Skin epidermis (tissue), 12 donors: ENCODE measurements at regions not wholly inside any gene's neighbourhood (a gene's known extent, or its start where the extent isn't known, plus 50 kb on each side); places are given as distances from the start of the nearest gene placed in this dataset.
A peak's percentile ranks its signal among the peaks of the same experiment; 100 is the strongest.
"Not testable (repeated sequence)": the region's sequence is repeated elsewhere in the genome, so short reads cannot be mapped to it uniquely, and the experiment has no call there.

ENCODE experiments used
- H3K27ac ChIP-seq, 21 experiments: fragments of 200-600 bp; sonication (generic) in 11 of 21; one replicate each; pipeline ENCODE4 v1.5.0; 2020; ENCODE audit warnings: mild to moderate bottlenecking in 3 of 21, inconsistent platforms in 2 of 21, moderate library complexity in 2 of 21
- H3K4me3 ChIP-seq, 7 experiments: fragments of 200-600 bp; sonication (generic) in 2 of 7; one replicate each; pipeline ENCODE4 v1.5.0; 2020; ENCODE audit warnings: inconsistent platforms in 2 of 7, mild to moderate bottlenecking in 2 of 7, moderate library complexity in 1 of 7

- not testable (repeated sequence) for H3K27ac ChIP-seq, H3K4me3 ChIP-seq
Observed at GRCh38 chr7:73244782-73245311, 63.8 kb downstream of the NSUN5 start.

GRCh38 chr7:73234994-73235717 is 73.5 kb downstream of the NSUN5 start:
- H3K4me3 ChIP-seq = peak overlapping the region in 5 of 7 experiments; percentile 21 to 41 (median 28)

GRCh38 chr7:73225745-73226144 is 82.9 kb downstream of the NSUN5 start:
- H3K4me3 ChIP-seq, H3K27ac ChIP-seq: not testable (repeated sequence)

More at GRCh38 chr7:73234994-73235717, 73.5 kb downstream of the NSUN5 start:
- H3K27ac ChIP-seq = peak overlapping the region in 1 of 21 experiments; percentile 37

GRCh38 chr7:73221724-73222123 is 86.9 kb downstream of the NSUN5 start:
- not testable (repeated sequence) for H3K27ac ChIP-seq, H3K4me3 ChIP-seq

GRCh38 chr7:73220766-73221370 is 87.8 kb downstream of the NSUN5 start:
- not testable (repeated sequence) for H3K27ac ChIP-seq, H3K4me3 ChIP-seq

- not testable (repeated sequence) for H3K4me3 ChIP-seq, H3K27ac ChIP-seq
Observed at GRCh38 chr7:73220357-73220756, 88.3 kb downstream of the NSUN5 start.

GRCh38 chr7:73218802-73219201 is 89.8 kb downstream of the NSUN5 start:
- H3K27ac ChIP-seq, H3K4me3 ChIP-seq: not testable (repeated sequence)

- not testable (repeated sequence) for H3K4me3 ChIP-seq, H3K27ac ChIP-seq
Observed at GRCh38 chr7:73216046-73216675, 92.5 kb downstream of the NSUN5 start.

GRCh38 chr7:73215232-73215631 is 93.4 kb downstream of the NSUN5 start:
- not testable (repeated sequence) for H3K27ac ChIP-seq, H3K4me3 ChIP-seq

GRCh38 chr7:73214471-73214870 is 94.2 kb downstream of the NSUN5 start:
- not testable (repeated sequence) for H3K4me3 ChIP-seq, H3K27ac ChIP-seq

- not testable (repeated sequence) for H3K27ac ChIP-seq, H3K4me3 ChIP-seq
Observed at GRCh38 chr7:73213076-73213475, 95.5 kb downstream of the NSUN5 start.

- not testable (repeated sequence) for H3K27ac ChIP-seq
Observed at GRCh38 chr7:73205594-73205993, 103.0 kb downstream of the NSUN5 start.

GRCh38 chr7:73204898-73205297 is 103.7 kb downstream of the NSUN5 start:
- H3K27ac ChIP-seq, H3K4me3 ChIP-seq: not testable (repeated sequence)

More at GRCh38 chr7:73205594-73205993, 103.0 kb downstream of the NSUN5 start:
- not testable (repeated sequence) for H3K4me3 ChIP-seq

- H3K27ac ChIP-seq, H3K4me3 ChIP-seq: not testable (repeated sequence)
Observed at GRCh38 chr7:73203312-73203711, 105.3 kb downstream of the NSUN5 start.

- H3K4me3 ChIP-seq, H3K27ac ChIP-seq: not testable (repeated sequence)
Observed at GRCh38 chr7:73201264-73201663, 107.4 kb downstream of the NSUN5 start.

GRCh38 chr7:73200518-73201099 is 108.0 kb downstream of the NSUN5 start:
- H3K27ac ChIP-seq = not testable (repeated sequence)

GRCh38 chr7:73193991-73194390 is 108.2 kb upstream of the SPDYE9 start:
- not testable (repeated sequence) for H3K4me3 ChIP-seq, H3K27ac ChIP-seq

More at GRCh38 chr7:73200518-73201099, 108.0 kb downstream of the NSUN5 start:
- H3K4me3 ChIP-seq = not testable (repeated sequence)

- H3K27ac ChIP-seq, H3K4me3 ChIP-seq: not testable (repeated sequence)
Observed at GRCh38 chr7:73190483-73191155, 104.8 kb upstream of the SPDYE9 start.

- H3K4me3 ChIP-seq, H3K27ac ChIP-seq: not testable (repeated sequence)
Observed at GRCh38 chr7:73188287-73188686, 102.4 kb upstream of the SPDYE9 start.
